ENCODE measurements at regions not wholly inside any gene's neighbourhood (a gene's known extent, or its start where the extent isn't known, plus 50 kb on each side); places are given as distances from the start of the nearest gene placed in this dataset.

GRCh38 chr6:169145991-169146501 lies 107.6 kb downstream of the THBS2 start:
- no peak for DNase-seq (ENCODE audit: low spot score)
- TF ChIP-seq CTCF (IDR thresholded peaks at IDR 0.05; ENCODE audit: extremely low read depth, insufficient read depth, missing control alignments), result no peak
- in situ Hi-C loops (cut with MboI; ENCODE audit: low pct_unique_long_range_greater_than_20kb, low sequenced_read_pairs, unreplicated experiment), result no loop called here

DNA sequence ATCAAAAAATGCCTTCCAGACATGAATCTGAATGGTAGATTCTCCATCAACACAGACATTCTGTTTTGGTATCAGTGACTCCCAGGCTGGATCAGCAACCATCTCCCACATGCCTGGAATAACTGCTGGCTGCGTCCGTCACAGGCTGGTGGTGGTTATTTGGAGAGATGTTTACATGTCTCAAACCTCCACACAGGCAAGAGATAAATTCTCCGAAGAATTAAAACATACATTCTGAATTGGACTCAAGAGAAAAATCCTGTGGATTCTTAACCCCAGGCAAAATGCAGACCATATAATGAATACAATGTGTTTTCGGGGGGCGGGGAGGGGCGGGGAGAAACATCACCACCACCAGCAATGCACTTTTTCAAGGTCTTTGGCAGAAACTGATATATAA lies 108.2 kb downstream of the THBS2 start:
- in situ Hi-C loops (cut with MboI; ENCODE audit: low pct_unique_long_range_greater_than_20kb, low sequenced_read_pairs, unreplicated experiment), result no loop called here
- no peak for TF ChIP-seq CTCF (IDR thresholded peaks at IDR 0.05; ENCODE audit: extremely low read depth, insufficient read depth, missing control alignments)
- no peak for DNase-seq (ENCODE audit: low spot score)

DNA sequence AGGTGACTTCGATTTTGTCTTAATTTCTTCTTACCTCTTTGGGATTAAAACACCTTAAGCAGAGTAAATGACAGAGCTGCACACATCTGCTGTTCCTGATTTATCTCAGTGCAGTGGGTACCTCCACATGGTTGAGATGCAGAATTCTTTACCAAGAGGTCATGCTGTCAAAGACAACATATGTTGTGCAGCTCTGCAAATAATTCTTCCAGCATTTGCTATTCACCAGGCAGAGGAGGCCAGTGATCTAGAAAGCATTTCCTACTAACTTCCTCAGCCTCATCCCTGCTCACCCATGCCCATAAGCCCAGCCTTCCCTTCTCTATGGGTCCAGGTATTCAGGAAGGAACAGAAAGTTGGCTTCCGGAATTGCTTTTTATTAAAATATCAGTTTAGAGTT lies 109.3 kb downstream of the THBS2 start:
- no peak for DNase-seq (ENCODE audit: low spot score)
- in situ Hi-C loops (cut with MboI; ENCODE audit: low pct_unique_long_range_greater_than_20kb, low sequenced_read_pairs, unreplicated experiment), result no loop called here
- TF ChIP-seq CTCF (IDR thresholded peaks at IDR 0.05; ENCODE audit: extremely low read depth, insufficient read depth, missing control alignments), result no peak

GRCh38 chr6:169142538-169142844 lies 111.2 kb downstream of the THBS2 start:
- DNase-seq (ENCODE audit: low spot score), result no peak
- in situ Hi-C loops (cut with MboI; ENCODE audit: low pct_unique_long_range_greater_than_20kb, low sequenced_read_pairs, unreplicated experiment), result no loop called here
- TF ChIP-seq CTCF (IDR thresholded peaks at IDR 0.05; ENCODE audit: extremely low read depth, insufficient read depth, missing control alignments), result no peak

DNA sequence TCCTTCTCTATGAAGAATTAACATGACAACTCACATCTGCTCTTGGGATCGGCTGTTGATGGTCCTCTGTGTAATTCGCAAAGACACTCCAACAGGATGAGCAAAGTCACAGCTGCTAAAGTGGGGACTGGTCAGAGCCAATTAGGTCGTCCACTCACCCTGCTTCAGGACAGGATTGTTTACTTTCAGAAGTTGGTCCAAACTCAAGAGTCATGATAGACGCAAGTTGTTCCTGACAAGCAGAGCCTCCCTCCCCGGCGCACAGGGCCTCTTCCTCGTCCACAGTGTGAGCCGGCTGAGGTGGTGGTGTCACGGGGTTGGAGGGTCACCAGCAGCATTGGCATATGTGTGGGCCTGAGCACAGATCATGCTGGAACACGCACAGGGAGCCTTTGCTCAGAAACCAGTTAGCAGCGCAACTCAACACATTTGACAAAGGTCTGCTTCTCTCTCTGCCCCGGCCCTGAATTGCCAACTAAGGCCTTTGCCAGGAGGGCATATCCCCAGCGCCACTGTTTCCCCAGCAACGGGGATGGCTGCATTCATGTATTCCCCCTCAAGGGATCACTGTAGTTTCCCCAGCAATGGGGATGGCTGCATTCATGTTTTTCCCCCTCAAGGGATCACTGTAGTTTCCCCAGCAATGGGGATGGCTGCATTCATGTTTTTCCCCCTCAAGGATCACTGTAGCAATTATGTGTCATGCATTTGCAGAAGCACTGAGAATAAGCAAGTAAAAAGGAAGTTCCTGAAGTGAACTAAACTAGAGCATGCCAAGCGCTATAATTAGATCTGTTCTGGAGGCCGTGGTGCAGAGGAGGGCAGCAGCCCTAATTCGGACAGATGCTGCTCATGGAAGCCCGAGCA lies 111.7 kb downstream of the THBS2 start:
- DNase-seq (ENCODE audit: low spot score), result no peak
- in situ Hi-C loops (cut with MboI; ENCODE audit: low pct_unique_long_range_greater_than_20kb, low sequenced_read_pairs, unreplicated experiment), result no loop called here

DNA sequence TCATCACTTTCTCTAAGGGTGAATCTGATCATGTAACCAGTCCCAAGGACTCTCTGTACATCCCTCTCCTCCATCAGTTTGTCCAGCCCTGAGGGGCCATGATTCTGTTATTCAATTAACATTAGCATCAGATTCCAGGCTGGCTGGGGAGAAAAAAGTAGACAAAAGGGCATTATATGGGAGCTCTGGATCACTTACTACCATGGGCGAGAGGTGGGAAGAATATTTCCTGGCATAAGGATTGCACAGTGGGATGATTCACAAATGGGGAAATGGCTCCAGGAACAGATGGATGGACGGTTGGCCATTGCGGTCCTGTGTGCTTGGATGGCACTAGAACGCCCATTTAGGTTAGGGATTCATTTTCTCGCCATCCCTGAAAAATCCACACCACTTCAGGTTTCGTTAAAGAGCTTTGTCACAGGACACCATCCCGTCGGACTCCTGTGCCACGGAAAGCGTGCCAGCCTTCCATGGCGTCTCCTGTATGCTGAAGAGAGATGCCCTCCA lies 112.6 kb downstream of the THBS2 start:
- no peak for TF ChIP-seq CTCF (IDR thresholded peaks at IDR 0.05; ENCODE audit: extremely low read depth, insufficient read depth, missing control alignments)
- DNase-seq (ENCODE audit: low spot score), result no peak
- in situ Hi-C loops (cut with MboI; ENCODE audit: low pct_unique_long_range_greater_than_20kb, low sequenced_read_pairs, unreplicated experiment), result no loop called here

More for the DNA sequence above, 111.7 kb downstream of the THBS2 start:
- no peak for TF ChIP-seq CTCF (IDR thresholded peaks at IDR 0.05; ENCODE audit: extremely low read depth, insufficient read depth, missing control alignments)
